ENCODE measurements at regions not wholly inside any gene's neighbourhood (a gene's known extent, or its start where the extent isn't known, plus 50 kb on each side); places are given as distances from the start of the nearest gene placed in this dataset.
"Not testable (repeated sequence)": the region's sequence is repeated elsewhere in the genome, so short reads cannot be mapped to it uniquely, and the experiment has no call there.

DNA sequence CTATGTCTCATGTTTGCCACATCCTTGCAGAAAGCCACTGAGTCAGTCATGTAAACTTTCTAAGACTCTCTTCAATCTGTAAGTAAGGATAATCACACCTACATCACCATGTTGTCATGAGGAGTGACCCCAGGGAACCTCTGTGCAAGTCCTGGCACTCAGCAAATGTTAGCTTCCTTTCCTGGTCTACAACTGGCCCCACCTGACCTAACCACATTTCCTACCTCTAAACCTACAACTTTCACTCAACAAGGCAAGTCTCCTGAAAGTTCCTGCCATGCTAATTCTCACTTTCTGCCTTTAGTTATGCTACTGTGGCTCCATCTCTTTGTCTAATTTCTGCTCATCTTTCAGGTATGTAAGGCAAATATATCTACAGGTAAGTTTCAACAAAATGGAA lies 72.3 kb upstream of the SEM1 start:
- Histone ChIP-seq H3K27ac (ENCODE audit: low read depth, low read length) (no peak overlapping the region), H3K9me3 (ENCODE audit: insufficient read depth, low read depth, low read length) (no peaks in the 10 kb centered on the region), H3K4me3 (ENCODE audit: insufficient read depth, low read depth, low read length) (no peak overlapping the region), H4K20me1 (ENCODE audit: insufficient read depth, low read length) (no peaks in the 10 kb centered on the region), H3K79me2 (ENCODE audit: insufficient read depth, low read length) (no peaks in the 10 kb centered on the region), H3K9ac (ENCODE audit: low read length) (no peak overlapping the region), H2AFZ (ENCODE audit: low read depth, low read length) (no peak overlapping the region), H3K27me3 (ENCODE audit: insufficient read depth, low read length) (no peaks in the 10 kb centered on the region), H3K4me2 (ENCODE audit: low read length) (no peak overlapping the region), H3K36me3 (ENCODE audit: insufficient read depth, low read length) (no peaks in the 10 kb centered on the region), H3K4me1 (ENCODE audit: insufficient read depth, low read length) (no peaks in the 10 kb centered on the region)
- no peak overlapping the region for H3K4me3 Mint-ChIP-seq (ENCODE audit: unreplicated experiment)
- DNase-seq (ENCODE audit: low read depth): no peak
- peaks cover 4% of the 10 kb centered on the region for H3K27me3 Mint-ChIP-seq (ENCODE audit: low read depth, unreplicated experiment)
- H3K36me3 Mint-ChIP-seq (ENCODE audit: low read depth, unreplicated experiment): no peaks in the 10 kb centered on the region
- no peak overlapping the region for H3K27ac Mint-ChIP-seq (ENCODE audit: unreplicated experiment)
- H3K4me1 Mint-ChIP-seq (ENCODE audit: low read depth, unreplicated experiment): peaks cover 4% of the 10 kb centered on the region
- no peak for FAIRE-seq
- H3K9me3 Mint-ChIP-seq (ENCODE audit: unreplicated experiment): no peaks in the 10 kb centered on the region
- TF ChIP-seq, protein P1, sequence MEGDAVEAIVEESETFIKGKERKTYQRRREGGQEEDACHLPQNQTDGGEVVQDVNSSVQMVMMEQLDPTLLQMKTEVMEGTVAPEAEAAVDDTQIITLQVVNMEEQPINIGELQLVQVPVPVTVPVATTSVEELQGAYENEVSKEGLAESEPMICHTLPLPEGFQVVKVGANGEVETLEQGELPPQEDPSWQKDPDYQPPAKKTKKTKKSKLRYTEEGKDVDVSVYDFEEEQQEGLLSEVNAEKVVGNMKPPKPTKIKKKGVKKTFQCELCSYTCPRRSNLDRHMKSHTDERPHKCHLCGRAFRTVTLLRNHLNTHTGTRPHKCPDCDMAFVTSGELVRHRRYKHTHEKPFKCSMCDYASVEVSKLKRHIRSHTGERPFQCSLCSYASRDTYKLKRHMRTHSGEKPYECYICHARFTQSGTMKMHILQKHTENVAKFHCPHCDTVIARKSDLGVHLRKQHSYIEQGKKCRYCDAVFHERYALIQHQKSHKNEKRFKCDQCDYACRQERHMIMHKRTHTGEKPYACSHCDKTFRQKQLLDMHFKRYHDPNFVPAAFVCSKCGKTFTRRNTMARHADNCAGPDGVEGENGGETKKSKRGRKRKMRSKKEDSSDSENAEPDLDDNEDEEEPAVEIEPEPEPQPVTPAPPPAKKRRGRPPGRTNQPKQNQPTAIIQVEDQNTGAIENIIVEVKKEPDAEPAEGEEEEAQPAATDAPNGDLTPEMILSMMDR (IDR thresholded peaks at IDR 0.05; ENCODE audit: insufficient read depth, low read depth, low read length): no peak
- no peak for TF ChIP-seq EZH2 (IDR thresholded peaks at IDR 0.05; ENCODE audit: insufficient read depth, low read length)

DNA sequence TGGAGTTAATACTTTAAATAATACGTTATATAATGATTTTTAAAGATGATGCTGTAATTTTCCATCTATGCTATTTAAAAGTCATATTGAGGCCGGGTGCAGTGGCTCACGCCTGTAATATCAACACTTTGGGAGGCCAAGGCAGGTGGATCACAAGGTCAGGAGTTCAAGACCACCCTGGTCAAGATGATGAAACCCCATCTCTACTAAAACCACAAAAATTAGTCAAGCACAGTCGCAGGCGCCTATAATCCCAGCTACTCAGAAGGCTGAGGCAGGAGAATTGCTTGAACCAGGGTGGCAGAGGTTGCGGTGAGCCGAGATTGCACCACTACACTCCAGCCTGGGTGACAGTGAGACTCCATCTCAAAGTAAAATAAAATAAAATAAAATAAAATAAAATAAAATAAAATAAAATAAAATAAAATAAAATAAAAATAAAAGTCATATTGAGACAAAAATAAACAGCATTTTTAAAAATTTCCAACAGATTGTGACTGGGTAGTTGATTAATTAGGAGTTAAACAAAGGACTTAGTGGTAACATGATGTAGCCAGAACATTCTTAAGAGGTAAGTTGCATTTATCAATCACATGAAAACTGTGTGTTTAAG lies 73.1 kb upstream of the SEM1 start:
- H3K4me3 Mint-ChIP-seq (ENCODE audit: unreplicated experiment); H3K27ac Mint-ChIP-seq (ENCODE audit: unreplicated experiment); FAIRE-seq; H3K9me3 Mint-ChIP-seq (ENCODE audit: unreplicated experiment); H3K27me3 Mint-ChIP-seq (ENCODE audit: low read depth, unreplicated experiment); H3K4me3 ChIP-seq (ENCODE audit: insufficient read depth, low read depth, low read length); H3K36me3 ChIP-seq (ENCODE audit: insufficient read depth, low read length); H3K4me1 ChIP-seq (ENCODE audit: insufficient read depth, low read length); H3K4me2 ChIP-seq (ENCODE audit: low read length); H2AFZ ChIP-seq (ENCODE audit: low read depth, low read length); H3K9me3 ChIP-seq (ENCODE audit: insufficient read depth, low read depth, low read length); H3K27ac ChIP-seq (ENCODE audit: low read depth, low read length); H3K79me2 ChIP-seq (ENCODE audit: insufficient read depth, low read length); H3K27me3 ChIP-seq (ENCODE audit: insufficient read depth, low read length); H4K20me1 ChIP-seq (ENCODE audit: insufficient read depth, low read length); H3K9ac ChIP-seq (ENCODE audit: low read length); H3K36me3 Mint-ChIP-seq (ENCODE audit: low read depth, unreplicated experiment); H3K4me1 Mint-ChIP-seq (ENCODE audit: low read depth, unreplicated experiment); DNase-seq (ENCODE audit: low read depth): not testable (repeated sequence)

DNA sequence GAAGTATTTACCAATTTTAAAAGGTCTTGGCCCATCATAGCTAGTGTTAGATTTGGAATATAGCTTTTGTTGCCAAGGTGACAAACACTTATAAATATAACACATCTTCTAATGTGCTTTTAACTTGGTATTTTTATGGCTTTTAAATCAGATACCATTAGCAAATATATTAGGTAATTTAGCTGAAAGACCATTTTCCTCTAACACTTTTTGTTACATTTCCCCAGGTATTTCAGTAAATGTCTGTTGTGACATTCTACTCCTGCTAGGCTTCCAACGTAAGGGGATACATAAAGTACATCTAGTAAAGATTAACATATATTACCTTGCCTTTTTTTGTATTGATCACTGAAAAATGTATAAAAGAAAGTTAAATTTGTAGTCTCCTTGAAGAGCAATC lies 75.0 kb upstream of the SEM1 start:
- peaks cover 4% of the 10 kb centered on the region for H3K27me3 Mint-ChIP-seq (ENCODE audit: low read depth, unreplicated experiment)
- Histone ChIP-seq H2AFZ (ENCODE audit: low read depth, low read length) (no peak overlapping the region), H3K4me1 (ENCODE audit: insufficient read depth, low read length) (no peaks in the 10 kb centered on the region), H4K20me1 (ENCODE audit: insufficient read depth, low read length) (no peaks in the 10 kb centered on the region), H3K27ac (ENCODE audit: low read depth, low read length) (no peak overlapping the region), H3K4me3 (ENCODE audit: insufficient read depth, low read depth, low read length) (no peak overlapping the region), H3K9me3 (ENCODE audit: insufficient read depth, low read depth, low read length) (no peaks in the 10 kb centered on the region), H3K27me3 (ENCODE audit: insufficient read depth, low read length) (no peaks in the 10 kb centered on the region), H3K9ac (ENCODE audit: low read length) (no peak overlapping the region), H3K4me2 (ENCODE audit: low read length) (no peak overlapping the region), H3K79me2 (ENCODE audit: insufficient read depth, low read length) (no peaks in the 10 kb centered on the region), H3K36me3 (ENCODE audit: insufficient read depth, low read length) (no peaks in the 10 kb centered on the region)
- DNase-seq (ENCODE audit: low read depth) (no peak), FAIRE-seq (no peak)
- no peaks in the 10 kb centered on the region for H3K36me3 Mint-ChIP-seq (ENCODE audit: low read depth, unreplicated experiment)
- TF ChIP-seq, protein P1 (IDR thresholded peaks at IDR 0.05; ENCODE audit: insufficient read depth, low read depth, low read length): no peak
- TF ChIP-seq EZH2 (IDR thresholded peaks at IDR 0.05; ENCODE audit: insufficient read depth, low read length): no peak
- H3K4me3 Mint-ChIP-seq (ENCODE audit: unreplicated experiment): no peak overlapping the region
- H3K9me3 Mint-ChIP-seq (ENCODE audit: unreplicated experiment): no peaks in the 10 kb centered on the region
- no peak overlapping the region for H3K27ac Mint-ChIP-seq (ENCODE audit: unreplicated experiment)
- H3K4me1 Mint-ChIP-seq (ENCODE audit: low read depth, unreplicated experiment): peaks cover 4% of the 10 kb centered on the region
